GM19238 (cell line): ENCODE measurements at regions not wholly inside any gene's neighbourhood (a gene's known extent, or its start where the extent isn't known, plus 50 kb on each side); places are given as distances from the start of the nearest gene placed in this dataset.
"Not testable (repeated sequence)": the region's sequence is repeated elsewhere in the genome, so short reads cannot be mapped to it uniquely, and the experiment has no call there.

Source experiments
- DNase-seq: peaks from one replicate; pipeline ENCODE4 v3.0.0; 2011; ENCODE audit warnings: low spot score; ENCODE audit not compliant: insufficient read length

- no peak for DNase-seq
These were observed 278.3 kb downstream of the SPRY1 start for GRCh38 chr4:123674762-123675465.

GRCh38 chr4:123675567-123675966 is 279.0 kb downstream of the SPRY1 start:
- no peak for DNase-seq

GRCh38 chr4:123676071-123676889 is 279.7 kb downstream of the SPRY1 start:
- DNase-seq, result no peak

GRCh38 chr4:123676890-123677229 is 280.3 kb downstream of the SPRY1 start:
- DNase-seq, result no peak

- DNase-seq, result no peak
These were observed 286.3 kb downstream of the SPRY1 start for GRCh38 chr4:123682931-123683330.

GRCh38 chr4:123684937-123685336 is 288.3 kb downstream of the SPRY1 start:
- DNase-seq, result not testable (repeated sequence)

- not testable (repeated sequence) for DNase-seq
These were observed 298.9 kb downstream of the SPRY1 start for GRCh38 chr4:123695531-123695930.

GRCh38 chr4:123696687-123697086 is 300.1 kb downstream of the SPRY1 start:
- no peak for DNase-seq

GRCh38 chr4:123698556-123698955 is 302.0 kb downstream of the SPRY1 start:
- no peak for DNase-seq

- DNase-seq, result no peak
These were observed 303.5 kb downstream of the SPRY1 start for GRCh38 chr4:123699880-123700771.

GRCh38 chr4:123701131-123701575 is 304.6 kb downstream of the SPRY1 start:
- DNase-seq, result no peak

GRCh38 chr4:123705419-123705818 is 308.8 kb downstream of the SPRY1 start:
- DNase-seq, result no peak

- no peak for DNase-seq
These were observed 310.4 kb downstream of the SPRY1 start for GRCh38 chr4:123706973-123707372.

- DNase-seq, result no peak
These were observed 312.3 kb downstream of the SPRY1 start for GRCh38 chr4:123708902-123709301.

- no peak for DNase-seq
These were observed 312.7 kb downstream of the SPRY1 start for GRCh38 chr4:123709336-123709735.

GRCh38 chr4:123731035-123731434 is 334.4 kb downstream of the SPRY1 start:
- DNase-seq, result no peak

GRCh38 chr4:123737156-123737555 is 340.6 kb downstream of the SPRY1 start:
- no peak for DNase-seq

- no peak for DNase-seq
These were observed 343.2 kb downstream of the SPRY1 start for GRCh38 chr4:123739806-123740205.

GRCh38 chr4:123740236-123740635 is 343.6 kb downstream of the SPRY1 start:
- no peak for DNase-seq

GRCh38 chr4:123741906-123742305 is 345.3 kb downstream of the SPRY1 start:
- DNase-seq, result no peak

- no peak for DNase-seq
These were observed 347.3 kb downstream of the SPRY1 start for GRCh38 chr4:123743848-123744247.
